GM23248 (cell line): ENCODE measurements at regions not wholly inside any gene's neighbourhood (a gene's known extent, or its start where the extent isn't known, plus 50 kb on each side); places are given as distances from the start of the nearest gene placed in this dataset.

Source experiments
- EZH2 ChIP-seq: fragments of 200-600 bp; sonication (generic); IDR thresholded peaks from 2 replicates; pipeline ENCODE4 v1.6.1; 2018; ENCODE audit warnings: antibody characterized with exemption, mild to moderate bottlenecking; ENCODE audit not compliant: insufficient read depth, poor library complexity, severe bottlenecking
- EZH2phosphoT487 ChIP-seq: fragments of 200-600 bp; sonication (generic); IDR thresholded peaks from 2 replicates; pipeline ENCODE4 v1.6.1; 2018; ENCODE audit warnings: antibody characterized with exemption, moderate library complexity, mild to moderate bottlenecking, low read depth; ENCODE audit not compliant: insufficient read depth

DNA sequence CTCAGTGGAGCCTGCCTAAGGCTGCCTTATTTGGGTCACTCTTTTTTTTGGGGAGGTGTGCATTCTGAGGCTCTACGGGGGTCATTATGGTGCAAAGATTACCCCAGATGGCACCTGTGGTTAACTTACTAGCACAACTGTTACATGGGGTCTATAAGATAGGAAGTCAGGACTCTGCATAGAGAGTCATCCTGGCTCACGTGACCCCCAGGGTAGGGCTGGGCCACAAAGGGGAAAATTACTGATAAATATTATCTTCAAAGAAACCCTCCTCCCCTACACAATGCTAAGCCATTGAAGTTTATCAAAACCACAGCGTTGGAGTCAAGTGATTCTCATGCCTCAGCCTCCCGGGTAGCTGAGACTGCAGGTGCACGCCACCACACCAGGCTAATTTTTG is 397.1 kb downstream of the MN1 start:
- TF ChIP-seq EZH2: no peak
- TF ChIP-seq EZH2phosphoT487: no peak
